ENCODE measurements at regions not wholly inside any gene's neighbourhood (a gene's known extent, or its start where the extent isn't known, plus 50 kb on each side); places are given as distances from the start of the nearest gene placed in this dataset.

DNA sequence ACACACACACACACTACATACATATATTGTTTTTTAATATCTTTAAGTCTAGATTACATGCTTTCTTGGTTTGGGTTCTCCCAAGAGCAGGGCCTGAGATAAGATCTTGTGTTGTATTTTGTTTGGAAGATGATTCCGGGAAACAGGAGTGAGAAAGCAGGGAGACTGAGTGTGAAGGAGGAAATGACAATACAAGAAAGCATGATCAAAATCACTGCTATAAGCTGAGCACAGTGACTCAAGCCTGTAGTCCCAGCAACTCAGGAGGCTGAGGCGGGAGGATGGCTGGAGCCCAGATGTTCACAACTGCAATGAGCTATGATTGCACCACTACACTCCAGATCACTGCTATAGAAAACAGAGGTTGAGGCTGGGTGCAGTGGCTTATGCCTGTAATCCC lies 267.6 kb downstream of the SKIDA1 start:
- DNase-seq, result no peak

DNA sequence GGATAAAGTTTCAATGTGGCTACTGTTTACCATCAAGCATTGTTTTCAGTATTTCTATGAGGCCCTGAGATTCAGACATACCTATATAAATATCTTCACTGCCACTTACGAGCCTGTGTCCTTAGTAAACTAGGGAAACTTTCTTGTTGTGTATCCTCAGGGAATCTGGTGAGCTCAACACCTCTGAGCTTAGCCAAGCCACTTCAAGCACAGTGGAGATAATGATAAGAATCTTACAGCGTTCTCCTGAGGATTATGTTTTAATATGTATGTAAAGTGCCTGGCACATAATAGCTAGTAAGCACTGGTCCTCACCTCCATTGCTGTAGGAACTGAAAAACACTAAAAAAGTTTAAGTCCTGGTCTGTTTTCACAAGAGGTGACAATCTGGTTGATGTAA lies 268.3 kb downstream of the SKIDA1 start:
- DNase-seq, result no peak

GRCh38 chr10:21249435-21249834 lies 276.0 kb downstream of the SKIDA1 start:
- DNase-seq, result no peak

DNA sequence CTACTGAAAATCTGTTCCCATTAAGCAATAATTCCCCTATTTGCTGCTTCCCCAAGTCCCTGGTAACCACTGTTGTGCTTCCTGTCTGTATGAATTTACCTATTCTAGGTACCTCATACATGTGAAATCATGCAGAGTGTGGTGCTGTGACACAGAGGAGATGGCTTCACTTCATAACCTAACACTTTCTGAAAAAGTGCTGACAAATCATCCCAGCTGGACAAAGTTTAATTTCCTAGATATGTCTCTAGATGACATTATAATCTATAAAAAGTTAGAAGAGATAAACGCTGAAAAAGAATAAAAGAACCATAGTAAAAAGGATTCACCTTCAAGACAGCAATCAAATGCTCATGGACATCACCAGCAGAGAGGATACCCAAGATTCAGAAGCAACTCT lies 277.9 kb downstream of the SKIDA1 start:
- DNase-seq, result no peak

- no peak for DNase-seq
Observed at GRCh38 chr10:21246178-21246577, 279.3 kb downstream of the SKIDA1 start.

GRCh38 chr10:21243748-21244257 lies 281.7 kb downstream of the SKIDA1 start:
- DNase-seq, result no peak

DNA sequence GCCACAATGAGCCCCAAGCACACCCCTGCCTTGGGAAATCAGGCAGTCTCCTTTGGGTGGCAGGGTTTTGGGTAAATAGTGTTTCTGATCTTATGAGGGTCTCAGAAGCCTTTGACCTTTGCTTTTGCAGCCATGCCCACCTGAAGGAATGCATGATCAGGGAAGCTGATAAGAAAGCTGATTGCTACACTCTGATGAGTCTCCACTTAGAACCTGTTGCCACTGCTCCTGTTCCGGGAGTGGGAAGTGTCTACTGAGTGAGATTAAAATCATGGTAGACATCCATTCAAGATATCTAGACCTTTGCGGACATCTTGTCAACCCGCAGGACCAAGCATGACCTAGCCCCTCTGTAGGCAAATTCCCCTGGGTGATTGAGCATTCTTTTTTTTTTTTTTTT lies 282.6 kb downstream of the SKIDA1 start:
- DNase-seq, result no peak

- DNase-seq, result no peak
Observed at GRCh38 chr10:21238717-21239116, 286.8 kb downstream of the SKIDA1 start.

GRCh38 chr10:21238044-21238443 lies 287.4 kb downstream of the SKIDA1 start:
- no peak for DNase-seq

DNA sequence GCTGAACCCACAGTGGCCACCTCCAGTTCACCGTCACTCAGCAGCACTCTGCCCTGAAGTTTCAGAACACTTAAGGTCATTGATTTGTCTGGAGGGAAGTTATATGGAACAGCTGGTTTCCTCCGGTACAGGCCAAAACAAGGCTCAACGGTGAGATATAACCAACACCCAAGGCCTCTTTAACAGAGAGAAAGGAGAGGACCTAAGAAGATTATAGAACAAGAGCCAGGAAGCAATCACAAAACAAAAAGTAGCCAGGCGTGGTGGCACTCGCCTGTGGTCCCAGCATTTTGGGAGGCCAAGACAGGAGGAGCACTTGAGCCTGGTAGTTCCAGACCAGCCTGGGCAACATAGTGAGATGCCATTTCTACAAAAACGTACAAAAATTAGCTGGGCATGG lies 290.7 kb downstream of the SKIDA1 start:
- DNase-seq, result no peak

DNA sequence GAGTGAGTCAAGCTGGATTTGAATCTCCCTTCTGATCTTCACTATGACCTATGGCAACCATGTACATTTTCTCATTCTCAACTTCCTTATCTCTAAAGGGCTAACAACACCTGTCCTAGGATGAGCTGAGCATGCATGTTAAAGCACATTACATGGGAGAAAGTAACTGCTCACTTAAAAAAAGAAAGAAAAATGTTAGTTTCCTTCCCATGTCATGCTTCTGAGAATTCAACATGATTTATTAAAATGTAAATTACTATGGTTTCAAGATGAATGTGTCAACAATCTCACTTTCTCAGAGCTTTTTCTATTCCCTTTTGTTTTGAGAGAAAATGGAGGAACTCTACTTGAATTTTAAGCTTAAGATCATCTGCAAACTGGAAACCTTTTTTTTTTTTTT lies 295.3 kb downstream of the SKIDA1 start:
- DNase-seq, result no peak

- DNase-seq, result no peak
Observed at GRCh38 chr10:21217748-21218367, 307.6 kb downstream of the SKIDA1 start.

GRCh38 chr10:21217107-21217506 lies 308.4 kb downstream of the SKIDA1 start:
- DNase-seq, result no peak

DNA sequence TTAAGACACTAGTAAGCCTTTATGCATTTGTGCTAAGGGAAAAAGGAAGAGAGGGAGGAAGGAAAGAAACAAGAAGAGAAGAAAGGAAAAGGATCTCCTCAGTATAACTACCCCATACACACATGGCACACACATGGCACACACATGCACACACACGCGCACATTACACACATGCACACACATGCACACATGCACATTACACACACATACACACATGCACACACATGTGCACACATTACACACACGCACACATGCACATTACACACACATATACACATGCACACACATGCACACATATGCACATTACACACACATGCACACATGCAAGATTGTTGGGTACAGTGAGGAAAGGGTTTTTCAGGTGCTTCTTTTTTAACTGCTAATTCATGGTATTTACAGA lies 311.2 kb downstream of the SKIDA1 start:
- no peak for DNase-seq

DNA sequence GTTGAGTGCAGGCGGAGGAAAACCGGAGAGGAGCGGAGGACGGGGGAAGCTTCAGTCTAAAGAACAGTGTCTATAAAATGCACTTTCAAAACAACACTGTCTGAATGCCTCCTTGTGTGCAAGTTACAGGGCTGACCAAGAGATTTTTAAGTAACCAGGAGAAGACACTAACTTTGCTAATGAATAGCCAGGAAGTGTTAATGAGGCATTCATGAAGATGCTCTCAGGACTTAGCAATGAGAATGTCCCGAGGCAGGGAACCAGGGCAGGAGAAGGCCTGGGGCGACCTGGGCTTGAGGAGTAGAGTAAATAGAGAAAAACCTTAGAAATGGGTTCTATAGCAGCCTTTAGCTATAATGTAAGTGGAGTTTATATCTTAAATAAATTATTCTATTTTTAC lies 312.1 kb downstream of the SKIDA1 start:
- DNase-seq, result no peak

- DNase-seq, result no peak
Observed at GRCh38 chr10:21212912-21213311, 312.6 kb downstream of the SKIDA1 start.

- DNase-seq, result no peak
Observed at GRCh38 chr10:21212348-21212747, 313.1 kb downstream of the SKIDA1 start.

GRCh38 chr10:21209495-21209894 lies 312.4 kb upstream of the NEBL start:
- no peak for DNase-seq

DNA sequence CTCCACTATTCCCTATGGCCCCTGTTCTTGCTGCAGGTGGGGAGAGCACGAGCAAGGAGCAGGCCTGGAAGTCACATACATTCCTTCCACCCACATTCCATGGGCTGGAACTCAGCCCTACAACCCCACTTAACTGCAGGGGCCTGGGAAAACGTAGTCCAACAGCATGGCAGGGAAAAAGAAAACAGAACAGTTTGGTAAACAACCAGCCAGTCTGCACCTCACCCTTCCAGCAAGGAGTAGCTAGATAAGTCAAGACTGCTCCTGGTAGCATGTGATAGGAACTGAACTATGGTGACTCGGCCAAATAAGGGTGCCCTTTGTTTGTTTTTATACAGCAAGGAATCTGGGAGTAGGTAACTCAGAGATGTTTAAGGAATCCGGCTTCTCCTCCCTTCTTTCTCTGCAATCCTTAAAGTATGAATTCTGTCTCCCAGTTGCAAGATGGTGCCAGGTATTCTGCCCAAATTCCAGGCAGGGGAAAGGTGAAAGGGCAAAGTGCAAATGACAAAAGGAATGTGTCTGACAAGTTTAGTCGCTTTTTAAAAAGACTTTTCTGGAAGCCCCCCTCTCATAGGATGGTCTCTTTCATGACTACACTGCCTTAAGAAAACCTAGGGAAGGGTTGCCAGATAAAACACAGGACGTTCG lies 311.7 kb upstream of the NEBL start:
- no peak for DNase-seq

DNA sequence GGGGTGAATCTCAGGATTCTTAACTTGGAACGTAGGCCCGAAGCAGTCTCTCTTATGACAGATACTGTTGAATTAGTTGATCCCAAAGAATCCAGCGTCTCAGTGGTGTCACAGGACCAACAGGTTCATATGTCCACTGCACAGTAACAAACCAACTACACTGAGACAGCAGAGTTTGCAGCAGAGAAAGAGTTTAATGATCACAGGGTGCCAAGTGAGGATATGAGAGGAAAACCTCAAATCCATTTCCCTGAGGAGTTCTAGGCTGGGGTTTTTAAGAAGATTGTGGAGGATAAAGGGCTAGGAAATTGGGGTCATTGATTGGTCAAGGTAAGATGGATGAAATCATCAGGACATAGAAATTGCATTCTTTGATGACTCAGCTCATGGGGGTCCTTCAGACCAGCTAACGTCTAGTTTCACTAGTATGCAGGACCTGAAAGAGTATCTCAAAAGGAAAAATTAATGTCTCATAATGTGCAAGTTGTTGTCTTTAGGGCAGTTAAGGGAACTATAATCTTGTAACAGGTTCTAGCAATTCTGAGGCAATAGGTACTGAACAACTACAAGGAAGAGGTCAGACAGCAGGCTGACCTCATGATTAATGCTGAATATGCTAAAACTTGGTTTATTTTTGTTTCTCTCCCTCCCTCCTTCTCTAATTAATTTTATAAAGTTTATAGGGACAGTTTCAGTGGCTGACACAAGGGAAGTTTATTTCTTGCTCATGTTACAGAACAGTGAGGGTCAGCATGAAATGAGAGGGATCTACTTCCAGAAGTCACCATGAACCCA lies 310.9 kb upstream of the NEBL start:
- DNase-seq, result no peak

DNA sequence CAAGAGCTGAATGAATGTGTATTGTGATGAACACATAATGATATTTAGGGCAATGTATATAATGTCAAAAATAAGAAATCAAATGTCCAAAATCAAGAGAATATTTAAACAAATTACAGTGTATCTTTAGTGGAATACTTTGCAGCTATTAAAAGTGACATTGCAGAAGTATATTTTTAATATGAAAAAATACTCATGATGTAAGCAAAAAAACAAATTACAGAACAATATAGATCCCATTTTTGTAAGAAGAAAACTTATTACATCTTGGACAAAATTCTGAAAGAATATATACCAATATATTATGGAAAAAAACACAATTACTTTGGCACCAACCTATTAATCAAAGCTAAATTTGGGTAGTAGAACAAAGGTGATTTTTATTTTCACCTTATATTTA lies 308.2 kb upstream of the NEBL start:
- DNase-seq, result no peak

DNA sequence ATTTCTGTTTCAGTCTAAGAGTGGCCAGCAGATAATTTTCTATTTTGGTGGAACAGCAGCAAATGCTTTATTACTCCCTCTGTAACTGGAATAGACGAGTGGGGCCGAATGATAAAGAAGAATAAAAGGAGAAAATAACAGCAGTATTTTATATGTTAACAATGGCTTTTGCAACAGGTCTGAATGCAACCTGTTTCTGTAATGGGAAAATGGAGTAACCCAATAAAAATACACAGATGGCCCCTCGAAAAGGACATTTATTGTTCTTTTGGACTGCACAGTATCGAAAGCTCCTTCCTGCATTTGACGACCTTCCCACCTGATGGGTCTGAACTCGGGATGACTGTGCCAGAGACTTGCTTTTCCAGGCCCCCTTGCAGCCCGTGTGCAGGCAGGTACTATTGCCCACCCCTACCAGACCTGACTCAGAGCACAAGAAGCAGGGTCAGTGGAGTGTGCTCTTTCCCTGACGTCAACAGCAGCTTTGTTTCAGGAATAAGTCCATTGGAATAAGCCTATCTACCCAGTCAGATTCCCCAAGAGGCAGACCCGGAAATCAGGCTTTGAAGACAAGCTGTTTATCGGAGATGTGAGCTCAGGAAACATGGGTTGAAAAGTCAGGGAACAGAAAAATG lies 306.5 kb upstream of the NEBL start:
- no peak for DNase-seq

DNA sequence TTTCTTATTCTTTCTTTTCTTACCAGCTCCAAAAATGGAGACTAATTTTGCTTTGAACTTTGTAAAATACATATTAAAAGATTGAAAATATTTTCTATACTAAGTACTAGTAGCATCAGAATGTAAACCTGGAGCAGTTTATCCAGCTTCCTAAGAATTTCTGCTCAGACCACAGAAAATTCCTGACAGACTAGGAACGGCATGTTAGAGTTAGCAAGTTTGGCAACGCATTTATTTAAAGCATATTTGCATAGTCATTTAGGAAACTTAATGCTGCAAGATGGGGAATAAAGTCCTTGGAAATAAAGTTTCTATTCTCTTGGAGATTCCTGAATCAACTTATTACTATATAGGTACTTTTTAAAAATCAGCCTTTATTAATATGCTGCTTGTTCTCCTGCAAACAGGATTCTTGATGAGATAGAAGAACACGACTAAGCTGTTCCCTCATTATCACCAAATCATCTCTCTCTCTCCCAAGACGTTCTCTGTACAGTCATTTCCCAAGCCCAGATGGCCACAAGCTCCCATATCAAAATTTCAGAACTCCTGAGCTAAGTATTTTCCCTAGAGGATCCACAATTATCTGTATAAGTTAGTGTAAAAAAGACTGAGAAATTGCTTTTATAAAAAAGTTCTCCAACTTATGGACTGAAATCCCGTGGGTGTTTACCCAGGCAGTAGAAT lies 305.8 kb upstream of the NEBL start:
- no peak for DNase-seq

Measured in T-helper 9 cell (primary cell).